A673 (cell line): ENCODE measurements at regions not wholly inside any gene's neighbourhood (a gene's known extent, or its start where the extent isn't known, plus 50 kb on each side); places are given as distances from the start of the nearest gene placed in this dataset.

ENCODE experiments used
- CTCF ChIP-seq: fragments of 300-800, 200-600 bp; sonication (generic); conservative IDR thresholded peaks from 2 replicates; pipeline ENCODE4 v1.5.1; 2017; ENCODE audit warnings: low read depth, mild to moderate bottlenecking, antibody characterized with exemption, low read length, moderate library complexity, mixed read lengths
- EZH2 ChIP-seq: fragments of 200-600 bp; sonication (generic); IDR thresholded peaks from 2 replicates; pipeline ENCODE4 v1.6.1; 2017; ENCODE audit warnings: borderline replicate concordance, low read depth, mild to moderate bottlenecking, mixed read lengths, antibody characterized with exemption, low read length; ENCODE audit not compliant: poor library complexity, severe bottlenecking

GRCh38 chr3:135565546-135565945 lies 400.0 kb upstream of the PPP2R3A start:
- TF ChIP-seq CTCF (no peak), EZH2 (no peak)
